ENCODE measurements at regions not wholly inside any gene's neighbourhood (a gene's known extent, or its start where the extent isn't known, plus 50 kb on each side); places are given as distances from the start of the nearest gene placed in this dataset.
"Not testable (repeated sequence)": the region's sequence is repeated elsewhere in the genome, so short reads cannot be mapped to it uniquely, and the experiment has no call there.

DNA sequence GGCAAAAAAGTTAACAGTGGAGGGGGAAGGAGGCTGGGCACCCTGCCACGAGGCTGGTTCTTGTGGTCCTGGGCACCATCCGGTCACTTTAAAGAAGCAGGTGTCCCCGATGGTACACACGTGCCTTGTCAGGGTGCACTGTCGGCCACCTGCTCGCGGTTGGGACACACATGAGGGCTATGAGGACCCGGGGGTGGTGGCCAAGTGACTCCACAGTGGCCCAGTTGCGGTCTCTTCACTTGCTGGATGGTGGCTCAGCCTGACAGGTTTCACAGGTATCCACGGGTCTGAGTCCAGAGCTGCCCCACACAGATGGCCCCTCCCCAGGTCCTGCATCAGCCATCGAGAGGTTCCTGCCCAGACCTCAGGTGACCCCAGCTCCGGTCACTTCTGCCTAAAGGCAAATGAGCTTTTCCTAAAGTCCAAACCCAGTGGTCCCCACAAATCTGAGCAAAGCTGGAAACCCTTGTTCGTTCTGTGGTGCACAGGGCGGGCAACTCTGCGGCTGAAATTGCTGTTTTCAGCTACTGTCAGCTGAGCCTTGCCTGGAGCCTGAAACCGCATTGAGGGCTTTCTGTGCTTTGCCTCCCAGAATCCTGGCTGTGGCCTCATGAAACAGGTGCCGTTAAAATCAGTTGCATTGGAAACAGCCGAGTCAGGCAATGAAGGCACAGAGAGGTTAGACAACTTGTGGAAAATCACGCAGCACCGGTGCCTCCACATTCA, 144.0 kb downstream of the LAT start:
- TF ChIP-seq, protein P1, sequence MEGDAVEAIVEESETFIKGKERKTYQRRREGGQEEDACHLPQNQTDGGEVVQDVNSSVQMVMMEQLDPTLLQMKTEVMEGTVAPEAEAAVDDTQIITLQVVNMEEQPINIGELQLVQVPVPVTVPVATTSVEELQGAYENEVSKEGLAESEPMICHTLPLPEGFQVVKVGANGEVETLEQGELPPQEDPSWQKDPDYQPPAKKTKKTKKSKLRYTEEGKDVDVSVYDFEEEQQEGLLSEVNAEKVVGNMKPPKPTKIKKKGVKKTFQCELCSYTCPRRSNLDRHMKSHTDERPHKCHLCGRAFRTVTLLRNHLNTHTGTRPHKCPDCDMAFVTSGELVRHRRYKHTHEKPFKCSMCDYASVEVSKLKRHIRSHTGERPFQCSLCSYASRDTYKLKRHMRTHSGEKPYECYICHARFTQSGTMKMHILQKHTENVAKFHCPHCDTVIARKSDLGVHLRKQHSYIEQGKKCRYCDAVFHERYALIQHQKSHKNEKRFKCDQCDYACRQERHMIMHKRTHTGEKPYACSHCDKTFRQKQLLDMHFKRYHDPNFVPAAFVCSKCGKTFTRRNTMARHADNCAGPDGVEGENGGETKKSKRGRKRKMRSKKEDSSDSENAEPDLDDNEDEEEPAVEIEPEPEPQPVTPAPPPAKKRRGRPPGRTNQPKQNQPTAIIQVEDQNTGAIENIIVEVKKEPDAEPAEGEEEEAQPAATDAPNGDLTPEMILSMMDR (IDR thresholded peaks at IDR 0.05), result not testable (repeated sequence)
- not testable (repeated sequence) for TF ChIP-seq POLR2AphosphoS5 (IDR thresholded peaks at IDR 0.05)

Measured in suprapubic skin (tissue), 3 donors.